HG02884 (cell line): ENCODE measurements at regions not wholly inside any gene's neighbourhood (a gene's known extent, or its start where the extent isn't known, plus 50 kb on each side); places are given as distances from the start of the nearest gene placed in this dataset.
A peak's percentile ranks its signal among the peaks of the same experiment; 100 is the strongest.
"Not testable (repeated sequence)": the region's sequence is repeated elsewhere in the genome, so short reads cannot be mapped to it uniquely, and the experiment has no call there.

Source experiments
- ATAC-seq: cut with Tn5 transposase; IDR thresholded peaks from one replicate; pipeline ENCODE4 v1.9.1; 2021; ENCODE audit warnings: mild to moderate bottlenecking, moderate library complexity; ENCODE audit not compliant: unreplicated experiment

DNA sequence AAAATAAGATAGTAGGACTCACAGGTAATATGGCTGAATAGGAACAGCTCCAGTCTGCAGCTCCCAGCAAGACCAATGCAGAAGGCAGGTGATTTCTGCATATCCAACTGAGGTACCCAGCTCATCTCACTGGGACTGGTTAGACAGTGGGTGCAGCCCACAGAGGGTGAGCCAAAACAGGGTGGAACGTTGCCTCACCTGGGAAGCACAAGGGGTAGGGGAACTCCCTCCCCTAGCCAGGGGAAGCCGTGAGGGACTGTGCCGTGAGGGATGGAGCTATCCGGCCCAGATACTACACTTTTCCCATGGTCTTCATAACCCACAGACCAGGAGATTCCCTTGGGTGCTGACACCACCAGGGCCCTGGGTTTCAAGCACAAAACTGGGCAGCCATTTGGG is 114.8 kb upstream of the GNAI1 start:
- ATAC-seq = not testable (repeated sequence)

GRCh38 chr7:80018941-80019808 is 115.5 kb upstream of the GNAI1 start:
- peak; percentile 97 for ATAC-seq

- no peak for ATAC-seq
Observed at GRCh38 chr7:80017101-80017698, 117.4 kb upstream of the GNAI1 start.

- ATAC-seq = no peak
Observed at GRCh38 chr7:80014511-80014910, 120.1 kb upstream of the GNAI1 start.

GRCh38 chr7:80008039-80008438 is 126.6 kb upstream of the GNAI1 start:
- no peak for ATAC-seq

DNA sequence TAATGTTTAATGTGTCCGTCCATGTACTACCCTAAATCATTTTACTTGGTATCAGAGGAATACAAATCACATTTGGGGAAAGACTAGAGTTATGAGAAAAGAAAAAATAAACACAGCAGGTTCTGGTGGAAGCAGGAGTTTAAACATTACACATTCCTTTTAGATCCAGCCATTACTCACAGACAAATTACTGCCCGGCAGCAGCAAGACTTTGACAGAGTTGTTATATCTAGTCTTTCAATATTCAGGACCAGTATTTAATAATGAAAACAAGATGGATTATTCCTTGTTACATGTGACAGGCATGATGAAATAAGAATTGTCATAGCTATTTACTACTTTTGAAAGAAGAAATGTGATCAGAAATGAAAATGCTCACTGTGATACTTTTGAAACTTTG is 131.8 kb upstream of the GNAI1 start:
- ATAC-seq = no peak

DNA sequence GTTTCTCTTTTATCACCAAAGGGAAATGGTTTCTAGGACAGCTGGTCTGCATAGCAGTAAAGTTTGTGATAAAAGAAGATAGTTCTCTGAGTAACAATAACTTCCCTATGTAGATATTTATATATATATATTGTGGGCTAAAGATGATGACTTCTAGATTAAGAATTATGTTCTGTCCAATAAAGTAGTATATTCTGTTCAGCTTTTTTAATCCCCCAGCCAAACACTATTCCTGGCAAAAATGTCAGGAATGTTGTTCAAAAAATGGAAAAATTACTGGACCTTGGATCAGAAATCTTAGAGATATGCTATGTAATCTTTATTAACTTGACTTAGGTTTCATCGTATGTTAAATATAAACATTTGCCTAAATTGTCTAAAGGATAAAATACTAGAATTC is 136.3 kb upstream of the GNAI1 start:
- no peak for ATAC-seq

- ATAC-seq = no peak
Observed at GRCh38 chr7:79997345-79997744, 137.3 kb upstream of the GNAI1 start.

DNA sequence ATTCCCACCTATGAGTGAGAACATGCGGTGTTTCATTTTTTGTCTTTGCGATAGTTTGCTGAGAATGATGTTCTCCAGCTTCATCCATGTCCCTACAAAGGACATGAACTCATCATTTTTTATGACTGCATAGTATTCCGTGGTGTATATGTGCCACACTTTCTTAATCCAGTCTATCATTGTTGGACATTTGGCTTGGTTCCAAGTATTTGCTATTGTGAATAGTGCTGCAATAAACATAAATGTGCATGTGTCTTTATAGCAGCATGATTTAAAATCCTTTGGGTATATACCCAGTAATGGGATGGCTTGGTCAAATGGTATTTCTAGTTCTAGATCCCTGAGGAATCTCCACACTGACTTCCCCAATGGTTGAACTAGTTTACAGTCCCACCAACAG is 138.9 kb upstream of the GNAI1 start:
- not testable (repeated sequence) for ATAC-seq

DNA sequence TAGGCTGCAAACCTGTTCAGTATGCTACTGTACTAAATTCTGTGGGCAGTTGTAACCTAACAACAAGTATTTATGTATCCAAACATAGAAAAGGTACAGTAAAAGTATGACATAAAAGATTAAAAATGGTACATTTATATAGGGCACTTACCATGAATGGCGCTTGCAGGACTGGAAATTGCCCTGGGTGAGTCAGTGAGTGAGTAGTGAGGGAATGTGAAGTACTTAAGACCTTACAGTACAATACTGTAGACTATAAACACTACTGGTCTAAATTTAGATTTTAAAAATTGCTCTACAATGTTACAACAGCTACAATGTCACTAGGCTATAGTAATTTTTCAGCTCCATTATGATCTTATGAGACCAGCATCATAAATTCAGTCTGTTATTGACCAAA is 146.0 kb upstream of the GNAI1 start:
- ATAC-seq = no peak

GRCh38 chr7:79984210-79984609 is 150.4 kb upstream of the GNAI1 start:
- no peak for ATAC-seq

DNA sequence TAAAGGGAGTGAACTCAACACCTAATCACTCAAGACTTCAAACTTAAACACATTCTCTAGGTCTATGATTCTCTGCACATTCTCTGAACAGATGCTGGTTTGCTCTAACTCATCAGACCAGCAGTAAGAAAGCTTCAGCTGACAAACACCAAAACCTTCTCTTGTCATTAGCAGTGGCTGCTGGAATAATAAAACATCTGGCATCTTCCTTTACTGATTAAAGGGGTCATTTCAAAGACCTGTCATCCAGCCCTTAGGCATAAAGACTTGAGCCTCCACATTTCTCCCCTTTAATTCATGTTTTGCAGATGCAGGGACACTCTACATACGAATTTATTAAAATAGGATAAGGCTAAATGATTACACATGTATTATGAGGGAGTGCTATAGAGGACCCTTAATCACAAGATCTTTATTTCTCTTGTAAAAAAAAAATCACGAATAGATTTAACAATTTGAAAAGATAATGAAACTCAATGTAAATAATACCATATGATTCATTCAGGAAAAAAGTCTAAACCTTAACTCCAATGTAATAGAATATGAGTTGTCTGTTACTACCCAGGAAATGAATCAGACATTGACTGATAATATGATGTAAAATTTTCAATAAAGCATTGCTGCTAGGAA is 152.4 kb upstream of the GNAI1 start:
- no peak for ATAC-seq

DNA sequence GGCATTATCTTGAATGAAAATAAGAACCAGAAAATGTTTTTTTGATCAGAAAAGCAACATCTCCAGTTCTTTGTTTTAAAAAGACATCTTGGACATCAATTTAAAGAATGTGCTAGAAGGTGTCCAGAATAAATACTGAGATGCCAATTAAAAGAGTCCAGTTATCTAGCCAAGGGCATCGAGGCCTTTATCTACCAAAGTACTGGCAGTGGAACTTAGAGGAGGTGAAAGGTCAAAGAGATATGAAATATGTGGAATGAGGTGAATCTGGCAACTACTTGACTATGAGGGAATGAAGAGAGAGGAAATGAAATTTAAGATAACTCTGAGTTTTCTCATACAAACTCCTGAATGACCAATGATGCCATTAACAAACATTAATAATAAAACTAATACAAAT is 154.3 kb upstream of the GNAI1 start:
- no peak for ATAC-seq

DNA sequence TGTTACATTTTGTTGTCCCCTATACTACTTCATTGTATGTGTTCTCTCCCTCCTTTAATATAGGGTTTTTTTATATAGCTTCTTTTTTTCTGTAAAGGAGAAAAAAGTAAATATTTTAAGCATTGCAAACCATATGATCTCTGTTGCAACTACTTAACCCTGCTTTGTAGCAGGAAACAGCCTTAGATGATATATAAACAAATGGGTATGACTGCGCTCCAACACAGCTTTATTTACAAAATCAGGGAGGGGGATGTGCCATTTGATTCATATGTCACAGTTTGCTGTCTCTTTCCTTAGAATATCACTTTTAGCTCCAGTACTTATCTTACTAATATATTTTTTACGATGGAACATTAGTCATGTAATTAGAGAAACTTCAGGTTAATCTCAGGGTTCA is 155.2 kb upstream of the GNAI1 start:
- ATAC-seq = no peak

DNA sequence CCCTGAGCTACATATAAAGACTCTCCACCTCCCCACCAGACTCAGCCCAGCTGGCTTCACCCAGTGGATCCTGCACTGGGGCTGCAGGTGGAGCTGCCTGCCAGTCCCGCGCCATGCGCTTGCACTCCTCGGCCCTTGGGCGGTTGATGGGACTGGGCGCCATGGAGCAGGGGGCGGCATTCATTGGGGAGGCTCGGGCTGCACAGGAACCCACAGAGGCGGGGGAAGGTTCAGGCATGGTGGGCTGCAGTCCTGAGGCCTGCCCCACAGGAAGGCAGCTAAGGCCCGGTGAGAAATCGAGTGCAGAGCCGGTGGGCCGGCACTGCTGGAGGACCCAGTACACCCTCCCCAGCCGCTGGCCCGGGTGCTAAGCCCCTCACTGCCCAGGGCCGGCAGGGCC is 157.2 kb upstream of the GNAI1 start:
- no peak for ATAC-seq

- not testable (repeated sequence) for ATAC-seq
Observed at GRCh38 chr7:79976711-79977020, 158.0 kb upstream of the GNAI1 start.

GRCh38 chr7:79975986-79976710 is 158.5 kb upstream of the GNAI1 start:
- ATAC-seq = not testable (repeated sequence)

DNA sequence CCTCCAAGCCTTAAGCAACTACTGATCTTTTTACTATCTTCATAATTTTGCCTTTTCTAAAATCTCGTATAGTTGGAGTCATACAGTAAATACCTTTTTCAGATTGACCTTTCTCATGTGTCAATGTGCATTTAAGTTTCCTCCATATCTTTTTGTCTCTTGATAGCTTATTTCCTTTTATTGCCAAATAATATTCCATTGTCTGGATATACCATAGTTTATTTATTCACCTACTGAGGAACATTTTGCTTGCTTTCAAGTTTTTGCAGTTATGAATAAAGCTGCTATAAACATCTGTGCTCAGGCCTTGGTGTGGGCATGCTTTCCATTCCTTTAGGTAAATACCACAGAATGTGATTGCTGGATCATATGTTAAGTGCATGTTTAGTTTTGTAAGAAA is 161.2 kb upstream of the GNAI1 start:
- no peak for ATAC-seq

GRCh38 chr7:79971058-79971457 is 163.6 kb upstream of the GNAI1 start:
- no peak for ATAC-seq

- ATAC-seq = no peak
Observed at GRCh38 chr7:79968894-79969293, 165.7 kb upstream of the GNAI1 start.

GRCh38 chr7:79968077-79968648 is 166.5 kb upstream of the GNAI1 start:
- no peak for ATAC-seq
